ENCODE measurements at regions not wholly inside any gene's neighbourhood (a gene's known extent, or its start where the extent isn't known, plus 50 kb on each side); places are given as distances from the start of the nearest gene placed in this dataset.
"Not testable (repeated sequence)": the region's sequence is repeated elsewhere in the genome, so short reads cannot be mapped to it uniquely, and the experiment has no call there.

GRCh38 chr5:121009058-121009457 lies 545.0 kb downstream of the PRR16 start:
- DNase-seq = no peak

DNA sequence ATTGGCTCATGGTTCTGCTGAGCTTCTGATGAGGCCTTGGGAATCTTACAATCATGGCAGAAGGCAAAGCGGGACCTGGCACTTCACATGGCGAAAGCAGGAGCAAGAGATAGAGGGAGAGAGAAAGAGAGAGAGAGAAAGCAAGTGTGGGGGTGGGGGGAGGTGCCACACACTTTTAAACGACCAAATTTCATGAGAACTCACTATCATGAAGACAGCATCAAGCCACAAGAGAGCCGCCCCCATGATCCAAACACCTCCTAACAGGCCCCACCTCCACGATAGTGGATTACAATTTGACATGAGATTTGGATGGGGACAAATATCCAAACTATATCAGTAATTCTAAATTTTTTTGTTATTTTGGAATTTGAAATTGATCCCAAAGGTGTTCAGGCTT lies 553.9 kb downstream of the PRR16 start:
- no peak for DNase-seq

DNA sequence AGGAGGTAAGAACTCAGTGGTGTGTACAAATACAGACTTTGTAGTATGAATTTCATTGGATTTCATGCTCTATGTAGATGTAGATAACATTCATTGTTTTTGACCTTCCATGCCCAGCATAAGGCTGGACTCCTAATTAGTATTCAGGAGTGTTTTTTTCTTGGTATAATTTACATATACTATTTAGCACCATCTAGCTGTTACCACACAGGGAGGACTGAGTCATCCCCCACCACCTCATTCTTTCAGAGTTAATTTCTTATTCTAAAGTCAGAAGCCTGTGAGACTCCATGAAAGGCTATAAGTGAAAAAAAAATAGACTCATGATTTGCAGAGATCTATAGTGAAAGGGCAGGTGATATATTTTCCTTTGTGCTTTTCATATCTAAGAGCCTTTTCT lies 555.0 kb downstream of the PRR16 start:
- DNase-seq = no peak

DNA sequence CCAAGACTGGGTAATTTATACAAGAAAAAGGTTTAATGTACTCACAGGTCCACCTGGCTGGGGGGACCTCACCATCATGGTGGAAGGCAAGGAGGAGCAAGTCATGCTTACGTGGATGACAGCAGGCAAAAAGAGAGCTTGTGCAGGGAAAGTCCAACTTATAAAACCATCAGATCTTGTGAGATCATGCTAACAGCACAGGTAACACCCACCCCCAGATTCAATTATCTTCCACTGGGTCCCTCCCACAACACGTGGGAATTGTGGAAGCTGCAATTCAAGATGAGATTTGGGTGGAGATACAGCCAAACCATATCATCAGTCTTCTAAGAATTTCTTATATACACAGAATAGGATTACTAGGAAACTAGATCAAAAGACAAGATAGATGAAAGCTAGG lies 555.6 kb downstream of the PRR16 start:
- no peak for DNase-seq

- DNase-seq = no peak
These were observed 557.6 kb downstream of the PRR16 start for GRCh38 chr5:121021681-121022080.

- DNase-seq = no peak
These were observed 560.6 kb downstream of the PRR16 start for GRCh38 chr5:121024416-121025311.

DNA sequence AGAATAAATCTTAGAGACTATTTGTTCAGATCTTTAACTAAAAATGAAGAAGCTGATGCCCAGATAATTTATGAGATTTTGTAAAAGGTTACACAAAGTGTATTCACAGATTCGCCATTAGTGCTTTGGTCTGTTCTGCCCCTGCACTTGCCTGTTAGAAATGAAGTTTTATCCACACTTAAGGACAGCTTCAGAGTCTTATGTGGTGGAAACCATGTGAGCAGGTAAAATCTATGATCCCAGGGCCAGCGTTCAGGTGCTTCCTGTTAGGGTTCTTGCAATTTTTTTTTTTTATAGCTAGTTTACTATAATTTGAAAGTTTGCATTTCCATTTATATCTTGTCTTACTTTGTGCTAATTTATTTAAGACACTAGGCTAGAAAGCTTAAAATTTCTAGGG lies 561.6 kb downstream of the PRR16 start:
- DNase-seq = no peak

DNA sequence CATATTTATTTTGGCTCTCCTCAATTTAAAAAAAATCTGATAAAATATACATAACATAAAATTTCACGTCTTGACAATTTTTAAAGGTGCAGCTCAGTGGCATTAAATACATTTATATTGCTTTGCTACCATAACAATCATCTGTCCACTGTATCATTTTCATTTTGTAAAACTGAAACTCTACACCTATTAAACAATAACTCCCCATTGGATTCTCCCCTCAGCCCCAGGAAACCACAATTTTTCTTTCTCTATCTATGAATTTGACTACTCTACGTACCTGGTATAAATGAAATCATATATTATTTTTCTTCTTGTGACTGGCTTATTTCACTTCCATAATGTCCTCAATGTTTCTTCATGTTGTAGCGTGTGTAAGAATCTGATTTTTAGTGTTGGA lies 563.5 kb downstream of the PRR16 start:
- DNase-seq = no peak

DNA sequence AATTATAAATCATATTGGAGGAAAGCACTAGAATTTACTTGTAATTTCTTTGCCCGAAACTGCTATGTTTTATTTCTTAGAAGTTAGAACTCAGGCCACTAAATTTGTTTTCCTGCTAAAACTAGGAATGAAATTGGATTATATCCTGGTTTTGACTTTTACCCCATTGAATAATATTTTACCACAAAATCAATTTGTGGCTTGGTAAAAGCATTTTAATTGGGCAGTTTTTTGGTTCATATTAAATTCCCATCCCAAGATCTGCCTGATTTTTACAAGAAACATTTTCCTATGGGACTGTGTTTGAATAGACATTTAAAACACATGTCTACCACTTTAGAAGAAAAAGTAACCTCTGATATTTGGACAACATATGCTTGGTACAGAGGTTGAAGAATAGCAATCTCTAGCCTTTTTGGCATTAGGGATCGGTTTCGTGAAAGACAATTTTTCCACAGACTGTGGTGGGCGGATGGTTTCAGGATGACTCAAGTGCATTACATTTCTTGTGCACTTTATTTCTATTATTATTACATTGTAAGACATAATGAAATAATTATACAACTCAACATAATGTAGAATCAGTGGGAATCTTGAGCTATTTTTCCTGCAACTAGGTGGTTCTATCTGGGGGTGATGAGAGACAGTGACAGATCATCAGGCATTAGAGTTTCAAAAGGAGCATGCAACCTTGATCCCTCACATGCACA lies 565.6 kb downstream of the PRR16 start:
- no peak for DNase-seq

DNA sequence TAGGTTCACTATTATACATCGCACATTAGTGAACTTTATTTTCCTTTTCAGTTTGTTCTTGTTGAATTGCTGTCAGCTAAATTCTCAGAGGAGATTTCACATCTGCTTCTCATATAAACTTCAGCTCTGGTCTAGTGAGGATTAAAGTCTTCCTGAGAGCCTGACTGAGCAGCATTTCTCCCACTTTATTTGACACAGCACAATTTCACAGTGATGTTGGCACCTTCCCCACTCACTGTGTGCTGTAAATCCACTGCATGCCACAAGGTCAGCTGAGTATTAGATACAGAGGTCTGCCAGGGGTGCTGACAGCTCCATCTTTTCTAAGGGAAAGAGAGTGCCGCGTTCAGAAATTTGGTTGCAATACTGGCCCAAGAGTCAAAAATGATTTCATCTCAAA lies 567.4 kb downstream of the PRR16 start:
- no peak for DNase-seq

GRCh38 chr5:121033334-121033733 lies 569.2 kb downstream of the PRR16 start:
- no peak for DNase-seq

DNA sequence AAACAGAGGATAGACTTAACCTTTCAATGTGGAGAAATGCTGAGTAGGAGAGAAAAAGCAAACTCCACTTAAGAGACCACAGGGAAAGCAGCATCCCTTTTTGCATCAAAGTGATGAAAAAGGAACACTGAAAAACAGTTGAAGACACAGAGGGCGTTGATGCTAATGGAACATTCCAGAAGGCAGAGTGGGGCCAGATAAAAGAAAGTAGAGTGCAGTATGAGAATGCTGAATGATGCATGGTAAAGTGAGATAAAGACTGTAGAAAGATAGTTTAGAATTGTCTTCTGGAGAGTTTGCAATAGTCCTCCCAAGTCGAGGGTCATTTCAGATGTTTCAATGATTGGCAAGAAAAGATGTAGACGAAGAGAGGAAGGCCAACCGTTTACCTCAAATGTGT lies 574.3 kb downstream of the PRR16 start:
- no peak for DNase-seq

- no peak for DNase-seq
These were observed 585.9 kb downstream of the PRR16 start for GRCh38 chr5:121049971-121050370.

DNA sequence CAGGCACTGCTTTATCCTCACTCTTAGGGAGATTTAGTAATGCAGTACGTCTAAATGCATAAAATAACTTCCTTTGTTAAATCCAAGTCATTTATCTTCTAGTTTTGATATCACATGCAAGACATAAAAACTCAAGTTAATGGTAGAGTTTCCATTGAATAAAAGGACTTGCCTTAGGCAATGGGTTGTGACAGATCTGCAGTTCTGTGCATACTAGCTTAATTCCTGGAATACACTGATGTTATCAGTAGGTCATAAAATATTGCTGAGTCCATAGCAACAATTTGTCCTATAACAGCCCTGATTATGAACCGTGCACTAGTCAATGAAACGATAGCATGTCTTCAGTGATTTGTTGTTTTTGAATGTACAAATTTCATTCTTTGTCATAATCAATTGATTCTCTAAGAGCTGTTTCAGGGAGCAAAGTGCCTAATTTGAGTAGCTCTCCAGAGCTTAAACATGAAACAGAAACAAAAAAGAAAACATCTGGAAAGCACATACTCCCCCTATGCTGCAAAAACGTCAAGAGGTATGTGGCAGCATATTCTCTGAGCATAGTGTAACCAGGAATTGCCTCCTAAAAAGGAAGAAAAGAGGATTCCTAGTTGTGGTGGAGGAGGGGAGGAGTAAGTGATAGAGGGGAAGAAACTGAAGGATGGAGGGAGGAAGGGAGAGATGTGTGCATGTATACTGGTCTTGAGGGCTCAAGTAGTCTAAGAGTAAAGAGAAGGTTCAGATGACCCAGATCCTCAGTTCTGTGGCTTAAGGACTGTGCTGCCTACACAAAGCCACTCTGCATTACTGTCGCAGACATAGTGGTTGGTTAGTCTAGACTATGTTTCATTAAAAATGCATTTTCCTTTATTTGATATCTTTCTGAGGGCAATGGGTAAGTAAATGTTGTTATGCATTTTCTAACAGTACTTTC lies 589.2 kb downstream of the PRR16 start:
- DNase-seq = no peak

DNA sequence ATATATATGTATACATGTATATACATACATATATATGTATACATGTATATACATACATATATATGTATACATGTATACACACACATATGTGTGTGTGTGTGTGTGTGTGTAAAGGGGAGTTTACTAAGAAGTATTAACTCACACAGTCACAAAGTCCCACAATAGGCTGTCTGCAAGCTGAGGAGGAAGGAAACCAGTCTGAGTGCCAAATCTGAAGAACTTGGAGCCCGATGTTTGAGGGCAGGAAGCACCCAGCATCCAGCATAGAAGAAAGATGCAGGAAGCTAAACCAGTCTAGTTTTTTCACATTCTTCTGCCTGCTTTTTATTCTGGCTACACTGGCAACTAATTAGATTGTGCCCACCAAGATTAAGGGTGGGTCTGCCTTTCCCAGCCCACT lies 591.5 kb downstream of the PRR16 start:
- no peak for DNase-seq

- not testable (repeated sequence) for DNase-seq
These were observed 600.1 kb downstream of the PRR16 start for GRCh38 chr5:121064241-121064640.

DNA sequence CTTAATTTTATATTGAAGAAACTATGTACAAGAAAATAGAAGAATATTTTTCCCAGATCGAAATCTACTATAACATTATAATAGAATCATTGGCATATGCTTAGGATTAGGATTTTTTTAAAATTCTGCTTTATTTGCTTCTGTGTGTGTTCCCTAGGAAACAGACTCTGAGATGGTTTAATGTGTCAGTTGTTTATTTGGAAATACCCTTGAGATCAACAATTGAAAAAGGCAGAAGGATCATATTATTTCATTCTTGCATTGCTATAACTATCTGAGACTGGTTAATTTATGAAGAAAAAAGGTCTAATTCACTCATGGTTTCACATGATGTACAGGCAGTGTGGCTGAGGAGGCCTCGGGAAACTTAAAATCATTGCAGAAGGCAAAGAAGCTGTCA lies 622.6 kb downstream of the PRR16 start:
- DNase-seq = no peak

DNA sequence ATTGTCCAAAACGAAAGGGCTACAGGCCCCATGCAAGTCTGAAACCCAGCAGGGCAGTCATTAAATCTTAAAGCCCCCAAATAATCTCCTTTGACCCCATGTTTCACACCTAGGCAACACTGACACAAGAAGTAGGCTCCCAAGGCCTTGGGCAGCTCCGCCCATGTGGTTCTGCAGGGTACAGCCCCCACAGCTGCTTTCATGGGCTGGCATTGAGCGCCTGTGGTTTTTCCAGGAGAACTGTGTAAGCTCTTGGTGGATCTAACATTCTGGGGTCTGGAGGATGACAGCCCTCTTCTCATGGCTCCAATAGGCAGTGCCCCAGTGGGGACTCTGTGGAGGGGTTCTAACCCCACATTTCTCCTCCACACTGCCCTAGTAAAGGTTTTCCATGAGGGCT lies 623.5 kb downstream of the PRR16 start:
- DNase-seq = no peak

DNA sequence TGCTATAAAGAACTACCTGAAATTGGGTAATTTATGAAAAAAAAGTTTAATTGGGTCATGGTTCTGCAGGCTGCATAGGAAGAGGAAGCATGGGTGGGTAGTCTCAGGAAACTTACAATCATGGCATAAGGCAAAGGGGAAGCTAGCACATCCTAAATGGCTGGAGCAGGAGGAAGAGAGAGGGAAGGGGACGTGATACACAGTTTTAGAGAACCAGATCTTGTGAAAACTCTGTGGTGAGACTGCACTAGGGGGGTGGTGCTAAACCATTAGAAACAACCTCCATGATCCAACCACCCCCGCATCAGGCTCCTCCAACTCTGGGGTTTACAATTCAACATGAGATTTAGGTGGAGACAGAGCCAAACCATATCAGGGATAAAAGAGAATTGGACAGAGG lies 624.2 kb downstream of the PRR16 start:
- DNase-seq = no peak

DNA sequence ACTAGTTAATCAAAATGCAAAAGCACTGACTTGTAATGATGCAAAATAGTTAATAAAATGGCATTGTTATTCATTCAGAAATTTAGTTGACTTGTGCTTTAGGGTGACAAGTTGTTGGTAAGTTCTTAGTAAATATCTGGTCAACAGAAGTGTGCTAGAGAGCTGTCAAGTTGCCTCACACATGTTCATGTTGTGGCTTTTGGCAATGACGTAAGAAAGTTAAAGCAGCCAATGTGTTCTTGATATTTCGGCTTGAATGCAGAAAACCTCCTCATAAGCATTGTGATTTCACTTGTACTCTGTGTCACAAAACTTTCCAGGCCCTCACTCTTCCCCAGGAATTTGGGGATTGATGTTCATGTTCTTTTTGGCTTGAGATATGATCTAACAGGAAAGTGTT lies 626.7 kb downstream of the PRR16 start:
- no peak for DNase-seq

GRCh38 chr5:121100931-121101330 lies 636.8 kb downstream of the PRR16 start:
- no peak for DNase-seq

- DNase-seq = no peak
These were observed 641.8 kb downstream of the PRR16 start for GRCh38 chr5:121105921-121106320.

Data from suppressor macrophage treated with lipopolysaccharide for 4 hours (primary cell).